ENCODE measurements at regions not wholly inside any gene's neighbourhood (a gene's known extent, or its start where the extent isn't known, plus 50 kb on each side); places are given as distances from the start of the nearest gene placed in this dataset.

DNA sequence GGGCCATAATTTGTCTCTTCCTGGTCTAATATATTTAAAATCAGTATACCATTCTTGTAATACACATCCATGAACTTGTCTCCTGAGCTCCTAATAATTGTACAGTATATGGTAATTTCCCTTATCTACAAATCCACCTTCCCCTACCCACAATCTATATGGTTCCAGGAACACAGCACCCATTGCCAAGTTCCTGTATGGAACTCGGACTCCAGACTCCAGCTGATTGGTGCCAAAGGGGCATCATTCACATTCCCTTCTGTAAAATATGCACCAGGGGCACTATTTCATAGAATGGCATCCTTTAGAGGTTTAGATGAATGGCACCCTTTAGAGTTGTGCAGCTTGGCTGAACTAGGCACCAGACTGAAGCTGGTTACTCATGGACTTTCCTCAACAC lies 58.8 kb upstream of the ZSWIM5 start:
- ChIA-PET SMC1A (ENCODE audit: uncharacterized antibody, unreplicated experiment) (interaction anchor here (1.3 kb wide), 1 partner anchor 12 kb away, joined by 6 read pairs; no protein-coding TSS in a partner anchor), POLR2A (no interaction called here), RAD21 (ENCODE audit: unreplicated experiment) (no interaction called here), CTCF (no interaction called here)
- FAIRE-seq (no peak), ATAC-seq (no peak), DNase-seq (ENCODE audit: low read depth, low spot score) (no peak)
- Histone ChIP-seq H4K20me1 (ENCODE audit: control insufficient read depth, insufficient read depth) (no peaks in the 10 kb centered on the region), H3K36me3 (ENCODE audit: control insufficient read depth in 2 of 2, insufficient read depth in 2 of 2, low read length in 1 of 2) (no peaks in the 10 kb centered on the region), H3K27ac (ENCODE audit: control insufficient read depth, insufficient read depth) (no peak overlapping the region), H3K9ac (ENCODE audit: control insufficient read depth, insufficient read depth, low read length) (no peak overlapping the region), H2AFZ (ENCODE audit: control insufficient read depth, low read depth, low read length) (no peak overlapping the region), H3K4me3 (no peak overlapping the region), H3K4me2 (ENCODE audit: control insufficient read depth, insufficient read depth) (no peak overlapping the region), H3K4me1 (ENCODE audit: control insufficient read depth, insufficient read depth, low read length) (no peaks in the 10 kb centered on the region), H3K27me3 (replicated peaks in 1 of 2; ENCODE audit: control insufficient read depth in 2 of 2, insufficient read depth in 2 of 2, low read length in 1 of 2) (no peaks in the 10 kb centered on the region), H3K79me2 (ENCODE audit: control insufficient read depth, insufficient read depth, low read length) (no peaks in the 10 kb centered on the region), H3K9me3 (replicated peaks; ENCODE audit: control insufficient read depth, insufficient read depth, low read length) (no peaks in the 10 kb centered on the region)
- no TSS peak for BruUV-seq (replicated peaks)
- in situ Hi-C loops (cut with MboI): no loop called here
- WGBS (ENCODE audit: insufficient coverage, insufficient replicate concordance, low lambda C conversion rate, missing lambda C conversion rate): 11% methylated on average over 1 of the region's 1 CpG
- intact Hi-C loops (cut with micrococcal nuclease; ENCODE audit: unreplicated experiment): no loop called here
- no peak for TF ChIP-seq TBL1XR1 (IDR thresholded peaks at IDR 0.05; ENCODE audit: low read depth, low read length)
- no peak for TF ChIP-seq IRF4 (IDR thresholded peaks at IDR 0.05; ENCODE audit: low read depth, low read length)
- no peak for TF ChIP-seq ETV6 (conservative IDR thresholded peaks at IDR 0.05 in 1 of 2, IDR thresholded peaks at IDR 0.05 in 1 of 2; ENCODE audit: borderline replicate concordance in 1 of 2, low read depth in 1 of 2)
- TF ChIP-seq, protein P1, sequence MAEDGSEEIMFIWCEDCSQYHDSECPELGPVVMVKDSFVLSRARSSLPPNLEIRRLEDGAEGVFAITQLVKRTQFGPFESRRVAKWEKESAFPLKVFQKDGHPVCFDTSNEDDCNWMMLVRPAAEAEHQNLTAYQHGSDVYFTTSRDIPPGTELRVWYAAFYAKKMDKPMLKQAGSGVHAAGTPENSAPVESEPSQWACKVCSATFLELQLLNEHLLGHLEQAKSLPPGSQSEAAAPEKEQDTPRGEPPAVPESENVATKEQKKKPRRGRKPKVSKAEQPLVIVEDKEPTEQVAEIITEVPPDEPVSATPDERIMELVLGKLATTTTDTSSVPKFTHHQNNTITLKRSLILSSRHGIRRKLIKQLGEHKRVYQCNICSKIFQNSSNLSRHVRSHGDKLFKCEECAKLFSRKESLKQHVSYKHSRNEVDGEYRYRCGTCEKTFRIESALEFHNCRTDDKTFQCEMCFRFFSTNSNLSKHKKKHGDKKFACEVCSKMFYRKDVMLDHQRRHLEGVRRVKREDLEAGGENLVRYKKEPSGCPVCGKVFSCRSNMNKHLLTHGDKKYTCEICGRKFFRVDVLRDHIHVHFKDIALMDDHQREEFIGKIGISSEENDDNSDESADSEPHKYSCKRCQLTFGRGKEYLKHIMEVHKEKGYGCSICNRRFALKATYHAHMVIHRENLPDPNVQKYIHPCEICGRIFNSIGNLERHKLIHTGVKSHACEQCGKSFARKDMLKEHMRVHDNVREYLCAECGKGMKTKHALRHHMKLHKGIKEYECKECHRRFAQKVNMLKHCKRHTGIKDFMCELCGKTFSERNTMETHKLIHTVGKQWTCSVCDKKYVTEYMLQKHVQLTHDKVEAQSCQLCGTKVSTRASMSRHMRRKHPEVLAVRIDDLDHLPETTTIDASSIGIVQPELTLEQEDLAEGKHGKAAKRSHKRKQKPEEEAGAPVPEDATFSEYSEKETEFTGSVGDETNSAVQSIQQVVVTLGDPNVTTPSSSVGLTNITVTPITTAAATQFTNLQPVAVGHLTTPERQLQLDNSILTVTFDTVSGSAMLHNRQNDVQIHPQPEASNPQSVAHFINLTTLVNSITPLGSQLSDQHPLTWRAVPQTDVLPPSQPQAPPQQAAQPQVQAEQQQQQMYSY (CRISPR knock-in tag; IDR thresholded peaks at IDR 0.05): no peak
- TF ChIP-seq, protein P2, sequence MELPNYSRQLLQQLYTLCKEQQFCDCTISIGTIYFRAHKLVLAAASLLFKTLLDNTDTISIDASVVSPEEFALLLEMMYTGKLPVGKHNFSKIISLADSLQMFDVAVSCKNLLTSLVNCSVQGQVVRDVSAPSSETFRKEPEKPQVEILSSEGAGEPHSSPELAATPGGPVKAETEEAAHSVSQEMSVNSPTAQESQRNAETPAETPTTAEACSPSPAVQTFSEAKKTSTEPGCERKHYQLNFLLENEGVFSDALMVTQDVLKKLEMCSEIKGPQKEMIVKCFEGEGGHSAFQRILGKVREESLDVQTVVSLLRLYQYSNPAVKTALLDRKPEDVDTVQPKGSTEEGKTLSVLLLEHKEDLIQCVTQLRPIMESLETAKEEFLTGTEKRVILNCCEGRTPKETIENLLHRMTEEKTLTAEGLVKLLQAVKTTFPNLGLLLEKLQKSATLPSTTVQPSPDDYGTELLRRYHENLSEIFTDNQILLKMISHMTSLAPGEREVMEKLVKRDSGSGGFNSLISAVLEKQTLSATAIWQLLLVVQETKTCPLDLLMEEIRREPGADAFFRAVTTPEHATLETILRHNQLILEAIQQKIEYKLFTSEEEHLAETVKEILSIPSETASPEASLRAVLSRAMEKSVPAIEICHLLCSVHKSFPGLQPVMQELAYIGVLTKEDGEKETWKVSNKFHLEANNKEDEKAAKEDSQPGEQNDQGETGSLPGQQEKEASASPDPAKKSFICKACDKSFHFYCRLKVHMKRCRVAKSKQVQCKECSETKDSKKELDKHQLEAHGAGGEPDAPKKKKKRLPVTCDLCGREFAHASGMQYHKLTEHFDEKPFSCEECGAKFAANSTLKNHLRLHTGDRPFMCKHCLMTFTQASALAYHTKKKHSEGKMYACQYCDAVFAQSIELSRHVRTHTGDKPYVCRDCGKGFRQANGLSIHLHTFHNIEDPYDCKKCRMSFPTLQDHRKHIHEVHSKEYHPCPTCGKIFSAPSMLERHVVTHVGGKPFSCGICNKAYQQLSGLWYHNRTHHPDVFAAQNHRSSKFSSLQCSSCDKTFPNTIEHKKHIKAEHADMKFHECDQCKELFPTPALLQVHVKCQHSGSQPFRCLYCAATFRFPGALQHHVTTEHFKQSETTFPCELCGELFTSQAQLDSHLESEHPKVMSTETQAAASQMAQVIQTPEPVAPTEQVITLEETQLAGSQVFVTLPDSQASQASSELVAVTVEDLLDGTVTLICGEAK (IDR thresholded peaks at IDR 0.05; ENCODE audit: borderline replicate concordance): no peak
- TF ChIP-seq, protein P3, sequence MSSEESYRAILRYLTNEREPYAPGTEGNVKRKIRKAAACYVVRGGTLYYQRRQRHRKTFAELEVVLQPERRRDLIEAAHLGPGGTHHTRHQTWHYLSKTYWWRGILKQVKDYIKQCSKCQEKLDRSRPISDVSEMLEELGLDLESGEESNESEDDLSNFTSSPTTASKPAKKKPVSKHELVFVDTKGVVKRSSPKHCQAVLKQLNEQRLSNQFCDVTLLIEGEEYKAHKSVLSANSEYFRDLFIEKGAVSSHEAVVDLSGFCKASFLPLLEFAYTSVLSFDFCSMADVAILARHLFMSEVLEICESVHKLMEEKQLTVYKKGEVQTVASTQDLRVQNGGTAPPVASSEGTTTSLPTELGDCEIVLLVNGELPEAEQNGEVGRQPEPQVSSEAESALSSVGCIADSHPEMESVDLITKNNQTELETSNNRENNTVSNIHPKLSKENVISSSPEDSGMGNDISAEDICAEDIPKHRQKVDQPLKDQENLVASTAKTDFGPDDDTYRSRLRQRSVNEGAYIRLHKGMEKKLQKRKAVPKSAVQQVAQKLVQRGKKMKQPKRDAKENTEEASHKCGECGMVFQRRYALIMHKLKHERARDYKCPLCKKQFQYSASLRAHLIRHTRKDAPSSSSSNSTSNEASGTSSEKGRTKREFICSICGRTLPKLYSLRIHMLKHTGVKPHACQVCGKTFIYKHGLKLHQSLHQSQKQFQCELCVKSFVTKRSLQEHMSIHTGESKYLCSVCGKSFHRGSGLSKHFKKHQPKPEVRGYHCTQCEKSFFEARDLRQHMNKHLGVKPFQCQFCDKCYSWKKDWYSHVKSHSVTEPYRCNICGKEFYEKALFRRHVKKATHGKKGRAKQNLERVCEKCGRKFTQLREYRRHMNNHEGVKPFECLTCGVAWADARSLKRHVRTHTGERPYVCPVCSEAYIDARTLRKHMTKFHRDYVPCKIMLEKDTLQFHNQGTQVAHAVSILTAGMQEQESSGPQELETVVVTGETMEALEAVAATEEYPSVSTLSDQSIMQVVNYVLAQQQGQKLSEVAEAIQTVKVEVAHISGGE (CRISPR knock-in tag; IDR thresholded peaks at IDR 0.05): no peak
- TF ChIP-seq NR2F1 (conservative IDR thresholded peaks at IDR 0.05): no peak
- TF ChIP-seq CHD2 (IDR thresholded peaks at IDR 0.05; ENCODE audit: borderline replicate concordance, low read depth, low read length): no peak
- no peak for TF ChIP-seq CREM (IDR thresholded peaks at IDR 0.05; ENCODE audit: low read depth)
- no peak for TF ChIP-seq RAD21 (IDR thresholded peaks at IDR 0.05; ENCODE audit: insufficient read depth, low read depth, low read length)
- TF ChIP-seq WRNIP1 (IDR thresholded peaks at IDR 0.05; ENCODE audit: borderline replicate concordance, low read depth, low read length): no peak
- TF ChIP-seq TCF7 (IDR thresholded peaks at IDR 0.05; ENCODE audit: borderline replicate concordance): no peak
- no peak for TF ChIP-seq SIN3A (IDR thresholded peaks at IDR 0.05; ENCODE audit: low read depth, low read length)
